ENCODE measurements at regions not wholly inside any gene's neighbourhood (a gene's known extent, or its start where the extent isn't known, plus 50 kb on each side); places are given as distances from the start of the nearest gene placed in this dataset.

- Mint-ChIP-seq H3K27me3 (ENCODE audit: insufficient read depth) (peaks cover 18% of the 10 kb centered on the region), H3K4me3 (no peak overlapping the region), H3K4me1 (no peaks in the 10 kb centered on the region), H3K27ac (no peak overlapping the region), H3K36me3 (ENCODE audit: low read depth) (no peaks in the 10 kb centered on the region), H3K9me3 (peaks cover under 1% of the 10 kb centered on the region)
- WGBS, 2 experiments (ENCODE audit: insufficient coverage in 1 of 2, insufficient read length in 1 of 2): 94 to 100% methylated on average over 3 to 4 of the region's 4 CpGs
- H3K27me3 ChIP-seq (ENCODE audit: control insufficient read depth, insufficient read depth, low read length, poor library complexity, severe bottlenecking): peaks cover 19% of the 10 kb centered on the region
- no peak overlapping the region for H3K27ac ChIP-seq (ENCODE audit: low read depth, low read length)
- H3K4me3 ChIP-seq (ENCODE audit: low read length): no peak overlapping the region
- H3K36me3 ChIP-seq (ENCODE audit: control insufficient read depth, insufficient read depth, low read length): no peaks in the 10 kb centered on the region
- DNase-seq: no peak
- H3K4me1 ChIP-seq (ENCODE audit: control insufficient read depth, insufficient read depth, low read length): no peaks in the 10 kb centered on the region
- H3K9ac ChIP-seq (ENCODE audit: extremely low read depth, low read length, poor library complexity, severe bottlenecking): no peak overlapping the region
- TF ChIP-seq, protein P1, sequence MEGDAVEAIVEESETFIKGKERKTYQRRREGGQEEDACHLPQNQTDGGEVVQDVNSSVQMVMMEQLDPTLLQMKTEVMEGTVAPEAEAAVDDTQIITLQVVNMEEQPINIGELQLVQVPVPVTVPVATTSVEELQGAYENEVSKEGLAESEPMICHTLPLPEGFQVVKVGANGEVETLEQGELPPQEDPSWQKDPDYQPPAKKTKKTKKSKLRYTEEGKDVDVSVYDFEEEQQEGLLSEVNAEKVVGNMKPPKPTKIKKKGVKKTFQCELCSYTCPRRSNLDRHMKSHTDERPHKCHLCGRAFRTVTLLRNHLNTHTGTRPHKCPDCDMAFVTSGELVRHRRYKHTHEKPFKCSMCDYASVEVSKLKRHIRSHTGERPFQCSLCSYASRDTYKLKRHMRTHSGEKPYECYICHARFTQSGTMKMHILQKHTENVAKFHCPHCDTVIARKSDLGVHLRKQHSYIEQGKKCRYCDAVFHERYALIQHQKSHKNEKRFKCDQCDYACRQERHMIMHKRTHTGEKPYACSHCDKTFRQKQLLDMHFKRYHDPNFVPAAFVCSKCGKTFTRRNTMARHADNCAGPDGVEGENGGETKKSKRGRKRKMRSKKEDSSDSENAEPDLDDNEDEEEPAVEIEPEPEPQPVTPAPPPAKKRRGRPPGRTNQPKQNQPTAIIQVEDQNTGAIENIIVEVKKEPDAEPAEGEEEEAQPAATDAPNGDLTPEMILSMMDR (conservative IDR thresholded peaks at IDR 0.05): no peak
- peaks cover 13% of the 10 kb centered on the region for H3K9me3 ChIP-seq (ENCODE audit: control insufficient read depth, low read length)
These were observed 194.5 kb downstream of the SOX9 start for GRCh38 chr17:72315122-72315913.

DNA sequence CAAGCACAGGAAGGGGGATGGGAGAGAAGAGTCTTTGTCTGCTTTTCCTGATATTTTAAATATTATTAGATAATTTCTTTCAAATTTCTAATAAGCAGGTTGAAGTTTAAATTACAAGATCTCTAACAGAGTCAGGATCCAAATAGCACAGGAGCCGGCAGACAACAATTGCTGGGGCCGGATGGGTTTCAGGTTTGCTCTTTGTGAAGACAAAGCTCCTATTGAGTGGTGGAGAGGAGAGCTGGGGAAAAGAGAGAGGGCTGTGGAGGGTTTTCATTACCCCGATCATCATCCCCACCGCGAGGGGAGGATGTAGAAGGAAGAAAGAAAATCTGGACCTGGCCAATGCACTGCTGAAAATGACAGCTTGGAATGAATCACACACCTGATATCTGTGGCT, 197.3 kb downstream of the SOX9 start:
- no peaks in the 10 kb centered on the region for H3K36me3 Mint-ChIP-seq (ENCODE audit: low read depth)
- H3K9ac ChIP-seq (ENCODE audit: extremely low read depth, low read length, poor library complexity, severe bottlenecking): no peak overlapping the region
- no peak overlapping the region for H3K4me3 ChIP-seq (ENCODE audit: low read length)
- H3K9me3 ChIP-seq (ENCODE audit: control insufficient read depth, low read length): peaks cover 15% of the 10 kb centered on the region
- WGBS, 2 experiments (ENCODE audit: insufficient coverage in 1 of 2, insufficient read length in 1 of 2): 95% methylated on average over 5 of the region's 5 CpGs; no CpG with 5 or more reads in 1 of the 2 experiments
- no peak for DNase-seq
- TF ChIP-seq, protein P1 (conservative IDR thresholded peaks at IDR 0.05): no peak
- peaks cover 29% of the 10 kb centered on the region for H3K27me3 Mint-ChIP-seq (ENCODE audit: insufficient read depth)
- no peak overlapping the region for H3K27ac Mint-ChIP-seq
- no peaks in the 10 kb centered on the region for H3K4me1 ChIP-seq (ENCODE audit: control insufficient read depth, insufficient read depth, low read length)
- H3K9me3 Mint-ChIP-seq: peaks cover 8% of the 10 kb centered on the region
- H3K4me1 Mint-ChIP-seq: peaks cover 3% of the 10 kb centered on the region
- no peak overlapping the region for H3K27ac ChIP-seq (ENCODE audit: low read depth, low read length)
- H3K4me3 Mint-ChIP-seq: no peak overlapping the region
- no peaks in the 10 kb centered on the region for H3K36me3 ChIP-seq (ENCODE audit: control insufficient read depth, insufficient read depth, low read length)
- peaks cover 15% of the 10 kb centered on the region for H3K27me3 ChIP-seq (ENCODE audit: control insufficient read depth, insufficient read depth, low read length, poor library complexity, severe bottlenecking)

- H3K9me3 Mint-ChIP-seq: peaks cover 8% of the 10 kb centered on the region
- no peak overlapping the region for H3K27ac ChIP-seq (ENCODE audit: low read depth, low read length)
- H3K27me3 Mint-ChIP-seq (ENCODE audit: insufficient read depth): peaks cover 45% of the 10 kb centered on the region
- no peak overlapping the region for H3K4me3 ChIP-seq (ENCODE audit: low read length)
- H3K9me3 ChIP-seq (ENCODE audit: control insufficient read depth, low read length): peaks cover 7% of the 10 kb centered on the region
- no peak for DNase-seq
- H3K9ac ChIP-seq (ENCODE audit: extremely low read depth, low read length, poor library complexity, severe bottlenecking): no peak overlapping the region
- no peaks in the 10 kb centered on the region for H3K4me1 ChIP-seq (ENCODE audit: control insufficient read depth, insufficient read depth, low read length)
- no peaks in the 10 kb centered on the region for H3K36me3 Mint-ChIP-seq (ENCODE audit: low read depth)
- H3K27me3 ChIP-seq (ENCODE audit: control insufficient read depth, insufficient read depth, low read length, poor library complexity, severe bottlenecking): peaks cover 19% of the 10 kb centered on the region
- H3K36me3 ChIP-seq (ENCODE audit: control insufficient read depth, insufficient read depth, low read length): no peaks in the 10 kb centered on the region
- H3K4me1 Mint-ChIP-seq: peaks cover 3% of the 10 kb centered on the region
- no peak overlapping the region for H3K27ac Mint-ChIP-seq
- H3K4me3 Mint-ChIP-seq: no peak overlapping the region
- TF ChIP-seq, protein P1 (conservative IDR thresholded peaks at IDR 0.05): no peak
- 91 to 93% methylated on average over 3 to 4 of the region's 4 CpGs for WGBS, 2 experiments (ENCODE audit: insufficient coverage in 1 of 2, insufficient read length in 1 of 2)
These were observed 201.1 kb downstream of the SOX9 start for GRCh38 chr17:72321896-72322295.

All from endodermal cell (in vitro differentiated cells).